ENCODE measurements at regions not wholly inside any gene's neighbourhood (a gene's known extent, or its start where the extent isn't known, plus 50 kb on each side); places are given as distances from the start of the nearest gene placed in this dataset.

- intact Hi-C loops (cut with micrococcal nuclease) = no loop called here
- Histone ChIP-seq H3K27me3 (ENCODE audit: low read depth) (no peaks in the 10 kb centered on the region), H3K36me3 (no peaks in the 10 kb centered on the region), H3K9me3 (replicated peaks) (no peaks in the 10 kb centered on the region), H3K27ac (replicated peaks) (no peak overlapping the region), H3K4me3 (no peak overlapping the region), H3K4me1 (no peaks in the 10 kb centered on the region)
- TF ChIP-seq CTCF (IDR thresholded peaks at IDR 0.05; ENCODE audit: borderline replicate concordance) = no peak
- DNase-seq = no peak
These were observed 1289.2 kb downstream of the DSC3 start for GRCh38 chr18:29753379-29753778.

- H3K9me3 ChIP-seq (replicated peaks) = no peaks in the 10 kb centered on the region
- no peak overlapping the region for H3K27ac ChIP-seq (replicated peaks)
- no peak overlapping the region for H3K4me3 ChIP-seq
- no peaks in the 10 kb centered on the region for H3K27me3 ChIP-seq (ENCODE audit: low read depth)
- TF ChIP-seq CTCF (IDR thresholded peaks at IDR 0.05; ENCODE audit: borderline replicate concordance) = no peak
- intact Hi-C loops (cut with micrococcal nuclease) = no loop called here
- no peaks in the 10 kb centered on the region for H3K36me3 ChIP-seq
- no peak for DNase-seq
- no peaks in the 10 kb centered on the region for H3K4me1 ChIP-seq
These were observed 1292.8 kb downstream of the DSC3 start for GRCh38 chr18:29749704-29750103.

GRCh38 chr18:29741461-29741860 lies 1301.1 kb downstream of the DSC3 start:
- TF ChIP-seq CTCF (IDR thresholded peaks at IDR 0.05; ENCODE audit: borderline replicate concordance) = no peak
- intact Hi-C loops (cut with micrococcal nuclease) = no loop called here

GRCh38 chr18:29737620-29738019 lies 1304.9 kb downstream of the DSC3 start:
- TF ChIP-seq CTCF (IDR thresholded peaks at IDR 0.05; ENCODE audit: borderline replicate concordance) = no peak
- Histone ChIP-seq H3K36me3 (no peaks in the 10 kb centered on the region), H3K4me3 (no peak overlapping the region), H3K27me3 (ENCODE audit: low read depth) (no peaks in the 10 kb centered on the region), H3K27ac (replicated peaks) (no peak overlapping the region), H3K4me1 (no peaks in the 10 kb centered on the region), H3K9me3 (replicated peaks) (no peaks in the 10 kb centered on the region)
- intact Hi-C loops (cut with micrococcal nuclease) = no loop called here
- no peak for DNase-seq

More at GRCh38 chr18:29741461-29741860, 1301.1 kb downstream of the DSC3 start:
- H3K4me3 ChIP-seq = no peak overlapping the region
- no peak for DNase-seq
- H3K27me3 ChIP-seq (ENCODE audit: low read depth) = no peaks in the 10 kb centered on the region
- H3K27ac ChIP-seq (replicated peaks) = no peak overlapping the region
- H3K36me3 ChIP-seq = no peaks in the 10 kb centered on the region
- no peaks in the 10 kb centered on the region for H3K9me3 ChIP-seq (replicated peaks)
- no peaks in the 10 kb centered on the region for H3K4me1 ChIP-seq

GRCh38 chr18:29737190-29737589 lies 1305.4 kb downstream of the DSC3 start:
- Histone ChIP-seq H3K4me1 (no peaks in the 10 kb centered on the region), H3K27me3 (ENCODE audit: low read depth) (no peaks in the 10 kb centered on the region), H3K27ac (replicated peaks) (no peak overlapping the region), H3K36me3 (no peaks in the 10 kb centered on the region), H3K4me3 (no peak overlapping the region), H3K9me3 (replicated peaks) (no peaks in the 10 kb centered on the region)
- no peak for DNase-seq
- no peak for TF ChIP-seq CTCF (IDR thresholded peaks at IDR 0.05; ENCODE audit: borderline replicate concordance)
- intact Hi-C loops (cut with micrococcal nuclease) = no loop called here

- intact Hi-C loops (cut with micrococcal nuclease) = no loop called here
- H3K9me3 ChIP-seq (replicated peaks) = peaks cover under 1% of the 10 kb centered on the region
- H3K27ac ChIP-seq (replicated peaks) = no peak overlapping the region
- H3K4me3 ChIP-seq = no peak overlapping the region
- no peaks in the 10 kb centered on the region for H3K27me3 ChIP-seq (ENCODE audit: low read depth)
- no peak for TF ChIP-seq CTCF (IDR thresholded peaks at IDR 0.05; ENCODE audit: borderline replicate concordance)
- DNase-seq = no peak
- no peaks in the 10 kb centered on the region for H3K4me1 ChIP-seq
- no peaks in the 10 kb centered on the region for H3K36me3 ChIP-seq
These were observed 1312.5 kb downstream of the DSC3 start for GRCh38 chr18:29730073-29730472.
